GM06990 (cell line): ENCODE measurements at regions not wholly inside any gene's neighbourhood (a gene's known extent, or its start where the extent isn't known, plus 50 kb on each side); places are given as distances from the start of the nearest gene placed in this dataset.

ENCODE experiments used
- DNase-seq: peaks from one replicate; pipeline ENCODE4 v3.0.0-alpha.2; 2011; ENCODE audit not compliant: insufficient read length; ENCODE audit errors: extremely low read depth
- H3K27me3 ChIP-seq: replicated peaks from 2 replicates; pipeline ENCODE4 v1.6.0; 2011; ENCODE audit warnings: low read length; ENCODE audit not compliant: control insufficient read depth, insufficient read depth
- H3K36me3 ChIP-seq: 2 replicates; pipeline ENCODE4 v1.5.1; 2011; ENCODE audit warnings: low read length; ENCODE audit not compliant: control insufficient read depth, insufficient read depth
- H3K4me3 ChIP-seq: replicated peaks from 2 replicates; pipeline ENCODE4 v1.5.1; 2011; ENCODE audit warnings: low read depth, mild to moderate bottlenecking, control low read depth, low read length
- TF ChIP-seq, protein P1 (sequence below): IDR thresholded peaks from 2 replicates; pipeline ENCODE4 v1.5.1; 2011; ENCODE audit warnings: low read length, control low read depth, mild to moderate bottlenecking, inconsistent platforms; ENCODE audit not compliant: insufficient read depth, poor library complexity, severe bottlenecking

GRCh38 chr12:132386926-132387497, 57.6 kb upstream of the GALNT9 start:
- Histone ChIP-seq H3K4me3 (no peak overlapping the region), H3K27me3 (no peaks in the 10 kb centered on the region; the same call in 1 of the 2 replicates), H3K36me3 (no peaks in the 10 kb centered on the region)
- TF ChIP-seq, protein P1, sequence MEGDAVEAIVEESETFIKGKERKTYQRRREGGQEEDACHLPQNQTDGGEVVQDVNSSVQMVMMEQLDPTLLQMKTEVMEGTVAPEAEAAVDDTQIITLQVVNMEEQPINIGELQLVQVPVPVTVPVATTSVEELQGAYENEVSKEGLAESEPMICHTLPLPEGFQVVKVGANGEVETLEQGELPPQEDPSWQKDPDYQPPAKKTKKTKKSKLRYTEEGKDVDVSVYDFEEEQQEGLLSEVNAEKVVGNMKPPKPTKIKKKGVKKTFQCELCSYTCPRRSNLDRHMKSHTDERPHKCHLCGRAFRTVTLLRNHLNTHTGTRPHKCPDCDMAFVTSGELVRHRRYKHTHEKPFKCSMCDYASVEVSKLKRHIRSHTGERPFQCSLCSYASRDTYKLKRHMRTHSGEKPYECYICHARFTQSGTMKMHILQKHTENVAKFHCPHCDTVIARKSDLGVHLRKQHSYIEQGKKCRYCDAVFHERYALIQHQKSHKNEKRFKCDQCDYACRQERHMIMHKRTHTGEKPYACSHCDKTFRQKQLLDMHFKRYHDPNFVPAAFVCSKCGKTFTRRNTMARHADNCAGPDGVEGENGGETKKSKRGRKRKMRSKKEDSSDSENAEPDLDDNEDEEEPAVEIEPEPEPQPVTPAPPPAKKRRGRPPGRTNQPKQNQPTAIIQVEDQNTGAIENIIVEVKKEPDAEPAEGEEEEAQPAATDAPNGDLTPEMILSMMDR, result no peak
- DNase-seq, result no peak

DNA sequence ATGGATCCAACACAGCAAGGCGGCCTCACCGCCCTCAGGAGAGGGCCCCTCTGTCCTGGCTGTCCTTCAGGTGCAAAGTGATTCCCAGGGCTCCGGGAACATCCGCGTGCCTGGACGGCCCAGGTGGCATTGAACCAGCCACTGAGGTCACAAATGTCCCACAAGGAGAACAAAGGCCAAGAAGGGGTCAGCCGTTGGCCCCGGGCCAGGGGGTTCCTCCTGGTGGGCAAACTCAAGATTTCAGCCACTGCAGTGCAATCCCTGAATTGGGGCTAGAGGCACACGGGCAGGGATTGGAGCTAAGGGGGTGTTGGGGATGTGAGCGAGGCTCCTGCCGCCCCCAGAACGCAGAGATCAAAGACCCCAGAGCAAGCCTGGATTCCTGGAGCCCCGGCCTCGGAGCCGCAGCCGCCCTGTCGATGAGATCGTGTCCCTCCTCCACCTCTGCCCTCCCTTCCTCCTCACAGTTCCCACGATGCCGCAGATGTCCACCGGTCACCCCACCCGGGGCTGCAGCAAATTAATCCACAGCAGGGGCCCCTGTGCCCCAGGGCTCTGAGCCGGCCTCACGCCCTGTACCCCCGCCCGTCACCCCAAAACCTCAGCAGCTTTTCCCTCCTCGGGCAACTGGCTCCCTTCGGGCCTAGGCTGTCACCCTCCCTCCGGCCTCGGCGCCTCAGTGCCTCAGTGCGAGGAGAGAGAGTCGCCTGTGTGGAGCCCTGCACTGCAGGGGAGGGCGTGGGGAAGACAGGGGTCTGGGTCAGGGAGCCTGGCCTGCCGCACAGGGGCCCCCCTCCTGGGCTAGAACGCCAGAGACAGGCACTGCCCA, 56.7 kb upstream of the GALNT9 start:
- TF ChIP-seq, protein P1, result no peak

DNA sequence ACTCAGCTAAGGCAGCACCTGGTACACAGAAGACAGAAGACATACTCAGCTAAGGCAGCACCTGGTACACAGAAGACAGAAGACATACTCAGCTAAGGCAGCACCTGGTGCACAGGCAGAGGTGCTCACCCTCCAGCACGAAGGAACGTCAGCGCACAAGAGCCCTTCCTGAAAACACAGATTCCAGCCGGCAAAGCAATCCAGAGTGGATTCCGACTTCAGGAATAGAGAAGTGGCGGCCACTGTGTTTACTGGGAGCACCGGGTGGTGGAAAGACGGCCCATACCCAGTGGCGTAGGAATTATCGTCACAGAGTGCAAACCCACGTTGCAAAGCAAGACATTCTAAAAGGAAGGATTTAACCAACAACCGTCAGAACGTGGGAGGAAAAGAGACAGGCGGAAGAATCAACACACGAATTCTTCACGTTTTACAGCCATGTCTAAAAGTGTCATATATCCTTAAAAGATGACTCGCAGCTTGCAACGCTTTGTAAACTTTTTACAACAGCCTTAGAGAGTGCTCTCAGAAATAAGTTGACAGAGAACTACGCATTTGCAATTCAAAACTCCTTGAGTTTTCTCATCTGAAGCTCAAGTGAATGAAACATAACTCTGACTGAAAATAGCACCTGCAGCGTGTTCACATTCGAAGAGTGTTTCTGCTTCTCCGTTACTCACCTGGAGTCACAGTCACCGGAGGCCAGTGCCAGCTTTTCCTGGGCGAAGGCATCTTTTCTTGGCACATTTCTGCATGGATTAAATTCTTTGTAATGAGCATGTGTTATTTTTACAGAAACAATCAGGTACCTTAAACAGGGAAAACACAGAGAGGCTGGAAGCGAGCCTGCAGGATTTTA, 55.8 kb upstream of the GALNT9 start:
- no peaks in the 10 kb centered on the region for H3K36me3 ChIP-seq
- DNase-seq, result no peak
- no peaks in the 10 kb centered on the region; the same call in none of the 2 replicates for H3K27me3 ChIP-seq
- no peak overlapping the region for H3K4me3 ChIP-seq
- TF ChIP-seq, protein P1, result no peak

More for the DNA sequence above, 56.7 kb upstream of the GALNT9 start:
- H3K4me3 ChIP-seq, result no peak overlapping the region
- DNase-seq, result no peak
- no peaks in the 10 kb centered on the region for H3K36me3 ChIP-seq
- no peaks in the 10 kb centered on the region; the same call in none of the 2 replicates for H3K27me3 ChIP-seq

GRCh38 chr12:132380641-132381040, 51.3 kb upstream of the GALNT9 start:
- Histone ChIP-seq H3K36me3 (no peaks in the 10 kb centered on the region), H3K4me3 (no peak overlapping the region), H3K27me3 (no peaks in the 10 kb centered on the region; the same call in none of the 2 replicates)
- TF ChIP-seq, protein P1, result no peak
- no peak for DNase-seq

GRCh38 chr12:132379996-132380395, 50.6 kb upstream of the GALNT9 start:
- Histone ChIP-seq H3K27me3 (no peaks in the 10 kb centered on the region; the same call in none of the 2 replicates), H3K36me3 (no peaks in the 10 kb centered on the region), H3K4me3 (no peak overlapping the region)
- no peak for DNase-seq
- TF ChIP-seq, protein P1, result no peak
